ENCODE measurements at regions not wholly inside any gene's neighbourhood (a gene's known extent, or its start where the extent isn't known, plus 50 kb on each side); places are given as distances from the start of the nearest gene placed in this dataset.

DNA sequence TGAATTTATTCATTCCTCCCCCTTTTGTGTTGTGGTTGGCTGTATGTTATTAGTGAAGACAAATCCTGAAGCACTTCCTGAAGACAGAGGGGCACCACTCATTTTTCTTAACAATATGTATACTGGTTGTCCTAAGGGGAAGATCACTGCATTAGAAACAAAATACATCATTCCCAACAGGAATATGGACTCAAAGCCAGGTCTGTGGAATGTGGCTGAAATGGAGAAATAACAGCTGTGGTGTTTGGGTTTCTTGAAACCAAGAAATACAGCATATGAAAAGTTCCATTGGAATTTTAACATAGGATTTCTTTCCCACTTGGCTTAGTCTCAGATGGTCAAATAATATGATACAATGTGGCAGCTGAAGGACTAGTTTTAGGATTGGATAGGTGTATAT lies 267.6 kb downstream of the KCNE4 start:
- no peak overlapping the region for H3K18ac ChIP-seq (ENCODE audit: low read depth, low read length)
- H3K4me2 ChIP-seq (ENCODE audit: low read depth, low read length) = no peak overlapping the region
- no peaks in the 10 kb centered on the region for H4K20me1 ChIP-seq (ENCODE audit: insufficient read depth, low read length)
- H2BK5ac ChIP-seq (ENCODE audit: low read depth, low read length, poor library complexity, severe bottlenecking) = no peak overlapping the region
- in situ Hi-C loops (cut with MboI; ENCODE audit: low sequenced_read_pairs) = loop anchor here (25.0 kb wide), 1 partner anchor 468 kb away; no protein-coding TSS in a partner anchor
- dilution Hi-C loops (cut with HindIII; ENCODE audit: low sequenced_read_pairs, unreplicated experiment) = no loop called here
- H3K79me1 ChIP-seq (ENCODE audit: low read depth in 1 of 2, low read length in 2 of 2) = no peaks in the 10 kb centered on the region
- BruUV-seq (replicated peaks) = no TSS peak
- no peak overlapping the region for H3K27ac ChIP-seq (ENCODE audit: insufficient read depth, low read length)
- ATAC-seq (ENCODE audit: low read depth) (no peak), DNase-seq (no peak)
- no peak overlapping the region for H2BK15ac ChIP-seq (ENCODE audit: low read depth, low read length)
- no peaks in the 10 kb centered on the region for H3K4me1 ChIP-seq (ENCODE audit: control insufficient read depth, insufficient read depth, low read length)
- no peaks in the 10 kb centered on the region for H3K36me3 ChIP-seq (ENCODE audit: control insufficient read depth, insufficient read depth, low read length)
- H2AFZ ChIP-seq (replicated peaks; ENCODE audit: low read length, poor library complexity) = no peak overlapping the region
- no peaks in the 10 kb centered on the region for H3K9me3 ChIP-seq (ENCODE audit: control insufficient read depth, insufficient read depth, low read length)
- H3K9me1 ChIP-seq (ENCODE audit: insufficient read depth, low read length) = no peaks in the 10 kb centered on the region
- no peak overlapping the region for H4K5ac ChIP-seq (ENCODE audit: low read depth, low read length)
- H2AK9ac ChIP-seq (replicated peaks; ENCODE audit: low read depth, low read length, poor library complexity) = no peak overlapping the region
- H2BK20ac ChIP-seq (ENCODE audit: low read depth, low read length) = no peak overlapping the region
- CTCF ChIA-PET = no interaction called here
- H3K4ac ChIP-seq (ENCODE audit: low read depth, low read length) = no peak overlapping the region
- no peak overlapping the region for H3K23ac ChIP-seq (ENCODE audit: low read depth, low read length)
- no peaks in the 10 kb centered on the region; the same call in 1 of the 2 replicates for H3K27me3 ChIP-seq (ENCODE audit: control insufficient read depth, insufficient read depth, low read length)
- no peak overlapping the region for H3K9ac ChIP-seq (ENCODE audit: low read depth, low read length)
- no peak overlapping the region for H2AK5ac ChIP-seq (ENCODE audit: low read depth, low read length)
- H4K91ac ChIP-seq (ENCODE audit: insufficient read depth, low read depth, low read length) = no peak overlapping the region
- H3K4me3 ChIP-seq (ENCODE audit: insufficient read depth, low read depth, low read length) = no peak overlapping the region
- POLR2A ChIA-PET (ENCODE audit: unreplicated experiment) = no interaction called here
- TF ChIP-seq RAD21 (IDR thresholded peaks at IDR 0.05; ENCODE audit: low read length) = no peak
- TF ChIP-seq, protein P1, sequence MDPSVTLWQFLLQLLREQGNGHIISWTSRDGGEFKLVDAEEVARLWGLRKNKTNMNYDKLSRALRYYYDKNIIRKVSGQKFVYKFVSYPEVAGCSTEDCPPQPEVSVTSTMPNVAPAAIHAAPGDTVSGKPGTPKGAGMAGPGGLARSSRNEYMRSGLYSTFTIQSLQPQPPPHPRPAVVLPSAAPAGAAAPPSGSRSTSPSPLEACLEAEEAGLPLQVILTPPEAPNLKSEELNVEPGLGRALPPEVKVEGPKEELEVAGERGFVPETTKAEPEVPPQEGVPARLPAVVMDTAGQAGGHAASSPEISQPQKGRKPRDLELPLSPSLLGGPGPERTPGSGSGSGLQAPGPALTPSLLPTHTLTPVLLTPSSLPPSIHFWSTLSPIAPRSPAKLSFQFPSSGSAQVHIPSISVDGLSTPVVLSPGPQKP (IDR thresholded peaks at IDR 0.05; ENCODE audit: borderline replicate concordance, low read depth, low read length) = no peak
- no peak for TF ChIP-seq MXI1 (IDR thresholded peaks at IDR 0.05; ENCODE audit: borderline replicate concordance, low read depth, low read length)
- TF ChIP-seq, protein P2, sequence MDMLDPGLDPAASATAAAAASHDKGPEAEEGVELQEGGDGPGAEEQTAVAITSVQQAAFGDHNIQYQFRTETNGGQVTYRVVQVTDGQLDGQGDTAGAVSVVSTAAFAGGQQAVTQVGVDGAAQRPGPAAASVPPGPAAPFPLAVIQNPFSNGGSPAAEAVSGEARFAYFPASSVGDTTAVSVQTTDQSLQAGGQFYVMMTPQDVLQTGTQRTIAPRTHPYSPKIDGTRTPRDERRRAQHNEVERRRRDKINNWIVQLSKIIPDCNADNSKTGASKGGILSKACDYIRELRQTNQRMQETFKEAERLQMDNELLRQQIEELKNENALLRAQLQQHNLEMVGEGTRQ (IDR thresholded peaks at IDR 0.05; ENCODE audit: low read depth, low read length) = no peak
- TF ChIP-seq, protein P3, sequence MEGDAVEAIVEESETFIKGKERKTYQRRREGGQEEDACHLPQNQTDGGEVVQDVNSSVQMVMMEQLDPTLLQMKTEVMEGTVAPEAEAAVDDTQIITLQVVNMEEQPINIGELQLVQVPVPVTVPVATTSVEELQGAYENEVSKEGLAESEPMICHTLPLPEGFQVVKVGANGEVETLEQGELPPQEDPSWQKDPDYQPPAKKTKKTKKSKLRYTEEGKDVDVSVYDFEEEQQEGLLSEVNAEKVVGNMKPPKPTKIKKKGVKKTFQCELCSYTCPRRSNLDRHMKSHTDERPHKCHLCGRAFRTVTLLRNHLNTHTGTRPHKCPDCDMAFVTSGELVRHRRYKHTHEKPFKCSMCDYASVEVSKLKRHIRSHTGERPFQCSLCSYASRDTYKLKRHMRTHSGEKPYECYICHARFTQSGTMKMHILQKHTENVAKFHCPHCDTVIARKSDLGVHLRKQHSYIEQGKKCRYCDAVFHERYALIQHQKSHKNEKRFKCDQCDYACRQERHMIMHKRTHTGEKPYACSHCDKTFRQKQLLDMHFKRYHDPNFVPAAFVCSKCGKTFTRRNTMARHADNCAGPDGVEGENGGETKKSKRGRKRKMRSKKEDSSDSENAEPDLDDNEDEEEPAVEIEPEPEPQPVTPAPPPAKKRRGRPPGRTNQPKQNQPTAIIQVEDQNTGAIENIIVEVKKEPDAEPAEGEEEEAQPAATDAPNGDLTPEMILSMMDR (conservative IDR thresholded peaks at IDR 0.05; ENCODE audit: low read depth, low read length) = no peak
- TF ChIP-seq RFX5 (IDR thresholded peaks at IDR 0.05; ENCODE audit: low read depth, low read length) = no peak
- no peak for TF ChIP-seq SMC3 (IDR thresholded peaks at IDR 0.05; ENCODE audit: low read depth, low read length)
- no peak for TF ChIP-seq BHLHE40 (IDR thresholded peaks at IDR 0.05; ENCODE audit: low read depth, low read length)
- TF ChIP-seq MAFK (IDR thresholded peaks at IDR 0.05; ENCODE audit: low read depth, low read length) = no peak
- TF ChIP-seq FOS (IDR thresholded peaks at IDR 0.05; ENCODE audit: low read depth, low read length) = no peak
- TF ChIP-seq NFE2L2 (IDR thresholded peaks at IDR 0.05; ENCODE audit: low read depth, low read length) = no peak
- TF ChIP-seq CHD1 (IDR thresholded peaks at IDR 0.05; ENCODE audit: low read depth, low read length) = no peak
- TF ChIP-seq RCOR1 (IDR thresholded peaks at IDR 0.05; ENCODE audit: insufficient replicate concordance, low read length) = no peak
- no peak for TF ChIP-seq MAZ (IDR thresholded peaks at IDR 0.05; ENCODE audit: borderline replicate concordance, low read depth, low read length)
- TF ChIP-seq POLR2A (IDR thresholded peaks at IDR 0.05; ENCODE audit: low read depth, low read length) = no peak
- no peak overlapping the region for H3K14ac ChIP-seq (replicated peaks; ENCODE audit: low read depth, low read length)
- no peak overlapping the region for H2BK120ac ChIP-seq (ENCODE audit: low read depth, low read length)
- no peak overlapping the region for H3K56ac ChIP-seq (ENCODE audit: extremely low read depth, insufficient read depth, low read length)
- H4K8ac ChIP-seq (ENCODE audit: low read depth in 2 of 2, low read length in 2 of 2) = no peak overlapping the region
- intact Hi-C loops (cut with micrococcal nuclease) = no loop called here

Data from IMR-90 (cell line).